CD4-positive, alpha-beta memory T cell (primary cell): ENCODE measurements at regions not wholly inside any gene's neighbourhood (a gene's known extent, or its start where the extent isn't known, plus 50 kb on each side); places are given as distances from the start of the nearest gene placed in this dataset.

Experiments used
- CTCF ChIA-PET: fragments of 350-600 bp; sonication (Branson Sonifier 250); formaldehyde crosslinking; loops from one replicate; lab custom pipeline; 2021; ENCODE audit warnings: inconsistent platforms; ENCODE audit not compliant: partially characterized antibody; lab: Charles Lee
- POLR2A ChIA-PET: fragments of 350-600 bp; sonication (Branson Sonifier 250); formaldehyde crosslinking; loops from one replicate; lab custom pipeline; 2021; ENCODE audit not compliant: partially characterized antibody; lab: Charles Lee
- DNase-seq, 5 donors: peaks; one replicate each; pipeline versions ENCODE4 v3.0.0 to v3.0.0-alpha.2; 2020 to 2022; ENCODE audit warnings: mixed read lengths in 1 of 5
- H3K27ac ChIP-seq: one replicate; pipeline ENCODE4 v1.7.0; 2013; ENCODE audit warnings: low read depth, low read length
- H3K27me3 ChIP-seq: 2 replicates; pipeline ENCODE4 v1.7.0; 2013; ENCODE audit warnings: mild to moderate bottlenecking, low read length, moderate library complexity; ENCODE audit not compliant: insufficient read depth
- H3K36me3 ChIP-seq: 2 replicates; pipeline ENCODE4 v1.7.0; 2013; ENCODE audit warnings: mild to moderate bottlenecking, low read length, moderate library complexity; ENCODE audit not compliant: insufficient read depth
- H3K4me1 ChIP-seq: 2 replicates; pipeline ENCODE4 v1.7.0; 2013; ENCODE audit warnings: mild to moderate bottlenecking, low read length, moderate library complexity; ENCODE audit not compliant: insufficient read depth
- H3K4me3 ChIP-seq, 2 donors: one replicate each; pipeline ENCODE4 v1.7.0; 2013; ENCODE audit warnings: low read length in 2 of 2, mild to moderate bottlenecking in 1 of 2
- H3K9me3 ChIP-seq, 2 donors: one replicate each; pipeline ENCODE4 v1.7.0; 2013; ENCODE audit warnings: low read length in 2 of 2, control low read depth in 1 of 2; ENCODE audit not compliant: control insufficient read depth in 1 of 2
- H3K27ac Mint-ChIP-seq, 7 donors: one replicate each; pipeline ENCODE4 v1.8.0; 2020 to 2021; ENCODE audit warnings: mixed read lengths in 7 of 7, mild to moderate bottlenecking in 6 of 7, inconsistent platforms in 3 of 7, moderate library complexity in 3 of 7
- H3K27me3 Mint-ChIP-seq, 2 donors: one replicate each; pipeline ENCODE4 v1.8.0; 2020 to 2021; ENCODE audit warnings: mixed read lengths in 2 of 2
- H3K36me3 Mint-ChIP-seq, 2 donors: one replicate each; pipeline ENCODE4 v1.8.0; 2020 to 2021; ENCODE audit warnings: mixed read lengths in 2 of 2, inconsistent platforms in 1 of 2, mild to moderate bottlenecking in 1 of 2
- H3K4me1 Mint-ChIP-seq, 4 donors: one replicate each; pipeline ENCODE4 v1.8.0; 2020 to 2021; ENCODE audit warnings: mixed read lengths in 4 of 4, mild to moderate bottlenecking in 1 of 4
- H3K4me3 Mint-ChIP-seq, 8 donors: one replicate each; pipeline ENCODE4 v1.8.0; 2020 to 2021; ENCODE audit warnings: mixed read lengths in 8 of 8, mild to moderate bottlenecking in 7 of 8, moderate library complexity in 6 of 8, inconsistent platforms in 3 of 8
- H3K9me3 Mint-ChIP-seq, 8 donors: one replicate each; pipeline ENCODE4 v1.8.0; 2020 to 2021; ENCODE audit warnings: mixed read lengths in 8 of 8, mild to moderate bottlenecking in 5 of 8, inconsistent platforms in 3 of 8, moderate library complexity in 1 of 8
- intact Hi-C: fragments of 100-400 bp; cut with micrococcal nuclease; formaldehyde crosslinking; loops from one replicate; pipeline ENCODE4 v1.15.1; 2023

GRCh38 chr21:15367061-15367626 is 302.3 kb upstream of the NRIP1 start:
- no peaks in the 10 kb centered on the region for H3K4me1 ChIP-seq
- Mint-ChIP-seq H3K9me3 (peaks cover 3 to 18% (median 11%) of the 10 kb centered on the region in 8 donors), H3K4me1 (no peaks in the 10 kb centered on the region), H3K27me3 (peaks cover 0 to 8% of the 10 kb centered on the region in 2 donors), H3K36me3 (no peaks in the 10 kb centered on the region), H3K4me3 (no peak overlapping the region), H3K27ac (no peak overlapping the region)
- H3K9me3 ChIP-seq = no peaks in the 10 kb centered on the region
- ChIA-PET POLR2A (no interaction called here), CTCF (no interaction called here)
- intact Hi-C loops = no loop called here
- no peaks in the 10 kb centered on the region for H3K36me3 ChIP-seq
- H3K27ac ChIP-seq = no peak overlapping the region
- no peak overlapping the region for H3K4me3 ChIP-seq
- no peaks in the 10 kb centered on the region for H3K27me3 ChIP-seq
- no peak for DNase-seq

GRCh38 chr21:15370462-15370975 is 305.7 kb upstream of the NRIP1 start:
- Mint-ChIP-seq H3K4me3 (no peak overlapping the region), H3K4me1 (peaks cover 0 to 5% (median 4%) of the 10 kb centered on the region in 4 donors)

GRCh38 chr21:15373941-15374340 is 309.1 kb upstream of the NRIP1 start:
- no peak for DNase-seq
- intact Hi-C loops = no loop called here
- Mint-ChIP-seq H3K27me3 (peaks cover 0 to 4% of the 10 kb centered on the region in 2 donors), H3K4me1 (peaks cover 0 to 5% (median 4%) of the 10 kb centered on the region in 4 donors), H3K36me3 (no peaks in the 10 kb centered on the region), H3K4me3 (no peak overlapping the region), H3K27ac (no peak overlapping the region), H3K9me3 (no peaks in the 10 kb centered on the region)
- no peaks in the 10 kb centered on the region for H3K4me1 ChIP-seq
- no peaks in the 10 kb centered on the region for H3K9me3 ChIP-seq
- no peaks in the 10 kb centered on the region for H3K36me3 ChIP-seq
- no peaks in the 10 kb centered on the region for H3K27me3 ChIP-seq
- no peak overlapping the region for H3K27ac ChIP-seq
- ChIA-PET POLR2A (no interaction called here), CTCF (interaction anchor here (0.7 kb wide), 1 partner anchor 192 kb away, joined by 3 read pairs; no protein-coding TSS in a partner anchor)
- H3K4me3 ChIP-seq = no peak overlapping the region

More at GRCh38 chr21:15370462-15370975, 305.7 kb upstream of the NRIP1 start:
- peaks cover 3 to 15% (median 9%) of the 10 kb centered on the region in 8 donors for H3K9me3 Mint-ChIP-seq
- ChIA-PET POLR2A (no interaction called here), CTCF (no interaction called here)
- H3K4me1 ChIP-seq = no peaks in the 10 kb centered on the region
- peaks cover 0 to 8% of the 10 kb centered on the region in 2 donors for H3K27me3 Mint-ChIP-seq
- no peak for DNase-seq
- H3K9me3 ChIP-seq = no peaks in the 10 kb centered on the region
- no peak overlapping the region for H3K27ac Mint-ChIP-seq
- no peaks in the 10 kb centered on the region for H3K36me3 Mint-ChIP-seq
- H3K27ac ChIP-seq = no peak overlapping the region
- no peaks in the 10 kb centered on the region for H3K27me3 ChIP-seq
- H3K36me3 ChIP-seq = no peaks in the 10 kb centered on the region
- intact Hi-C loops = no loop called here
- no peak overlapping the region for H3K4me3 ChIP-seq

- Histone ChIP-seq H3K4me3 (no peak overlapping the region), H3K27me3 (no peaks in the 10 kb centered on the region), H3K9me3 (no peaks in the 10 kb centered on the region), H3K4me1 (no peaks in the 10 kb centered on the region), H3K27ac (no peak overlapping the region), H3K36me3 (no peaks in the 10 kb centered on the region)
- intact Hi-C loops = no loop called here
- ChIA-PET POLR2A (no interaction called here), CTCF (no interaction called here)
- DNase-seq = no peak
- Mint-ChIP-seq H3K9me3 (no peaks in the 10 kb centered on the region), H3K36me3 (no peaks in the 10 kb centered on the region), H3K27me3 (peaks cover 0 to 3% of the 10 kb centered on the region in 2 donors), H3K27ac (no peak overlapping the region), H3K4me1 (peaks cover 0 to 1% (median 0%) of the 10 kb centered on the region in 4 donors), H3K4me3 (no peak overlapping the region)
Observed at GRCh38 chr21:15379776-15380175, 315.0 kb upstream of the NRIP1 start.

- H3K9me3 Mint-ChIP-seq = no peaks in the 10 kb centered on the region
- H3K4me1 Mint-ChIP-seq = peaks cover 0 to 1% (median 0%) of the 10 kb centered on the region in 4 donors
- no peaks in the 10 kb centered on the region for H3K36me3 ChIP-seq
- no peak for DNase-seq
- H3K4me1 ChIP-seq = no peaks in the 10 kb centered on the region
- H3K36me3 Mint-ChIP-seq = no peaks in the 10 kb centered on the region
- H3K9me3 ChIP-seq = no peaks in the 10 kb centered on the region
- CTCF ChIA-PET = no interaction called here
- POLR2A ChIA-PET = no interaction called here
- H3K4me3 Mint-ChIP-seq = no peak overlapping the region
- H3K27me3 Mint-ChIP-seq = peaks cover 0 to 3% of the 10 kb centered on the region in 2 donors
- no peak overlapping the region for H3K27ac ChIP-seq
- no peak overlapping the region for H3K27ac Mint-ChIP-seq
- H3K4me3 ChIP-seq = no peak overlapping the region
- intact Hi-C loops = no loop called here
- no peaks in the 10 kb centered on the region for H3K27me3 ChIP-seq
Observed at GRCh38 chr21:15383588-15383987, 318.8 kb upstream of the NRIP1 start.

- Histone ChIP-seq H3K9me3 (no peaks in the 10 kb centered on the region), H3K36me3 (no peaks in the 10 kb centered on the region), H3K27me3 (no peaks in the 10 kb centered on the region), H3K27ac (no peak overlapping the region), H3K4me1 (no peaks in the 10 kb centered on the region), H3K4me3 (no peak overlapping the region)
- CTCF ChIA-PET = no interaction called here
- POLR2A ChIA-PET = no interaction called here
- Mint-ChIP-seq H3K27ac (no peak overlapping the region), H3K4me1 (peaks cover 0 to 3% (median 0%) of the 10 kb centered on the region in 4 donors), H3K36me3 (no peaks in the 10 kb centered on the region), H3K27me3 (no peaks in the 10 kb centered on the region), H3K9me3 (peaks cover 0 to 2% (median 0%) of the 10 kb centered on the region in 8 donors), H3K4me3 (no peak overlapping the region)
- intact Hi-C loops = no loop called here
- DNase-seq = no peak
Observed at GRCh38 chr21:15390049-15390448, 325.2 kb upstream of the NRIP1 start.

- H3K9me3 ChIP-seq = no peaks in the 10 kb centered on the region
- H3K4me3 ChIP-seq = no peak overlapping the region
- no peaks in the 10 kb centered on the region for H3K36me3 ChIP-seq
- no peak for DNase-seq
- Mint-ChIP-seq H3K36me3 (no peaks in the 10 kb centered on the region), H3K9me3 (no peaks in the 10 kb centered on the region), H3K27ac (no peak overlapping the region), H3K4me1 (no peaks in the 10 kb centered on the region), H3K4me3 (no peak overlapping the region), H3K27me3 (no peaks in the 10 kb centered on the region)
- H3K27ac ChIP-seq = no peak overlapping the region
- ChIA-PET CTCF (no interaction called here), POLR2A (no interaction called here)
- intact Hi-C loops = no loop called here
- H3K27me3 ChIP-seq = no peaks in the 10 kb centered on the region
- no peaks in the 10 kb centered on the region for H3K4me1 ChIP-seq
Observed at GRCh38 chr21:15397258-15397657, 332.5 kb upstream of the NRIP1 start.
